H1 (cell line): ENCODE measurements at regions not wholly inside any gene's neighbourhood (a gene's known extent, or its start where the extent isn't known, plus 50 kb on each side); places are given as distances from the start of the nearest gene placed in this dataset.

ENCODE experiments used
- ASH2L ChIP-seq: fragments of 200-600, 300-600 bp; sonication (generic); IDR thresholded peaks from one replicate; pipeline ENCODE4 v1.7.1; 2017; ENCODE audit warnings: low read length
- CBX5 ChIP-seq: fragments of 300-800, 300-1000 bp; sonication (generic); IDR thresholded peaks from 2 replicates; pipeline ENCODE4 v1.7.1; 2016; ENCODE audit warnings: antibody characterized with exemption, low read length, low read depth
- CEBPB ChIP-seq: IDR thresholded peaks from 2 replicates; pipeline ENCODE4 v1.6.1; 2012; ENCODE audit warnings: low read depth, low read length
- CHD2 ChIP-seq: IDR thresholded peaks from 2 replicates; pipeline ENCODE4 v1.6.1; 2012; ENCODE audit warnings: low read length, improper control_type of control experiment
- EZH2 ChIP-seq: fragments of 200-600 bp; sonication (generic); IDR thresholded peaks from 2 replicates; pipeline ENCODE4 v1.7.1; 2012; ENCODE audit warnings: low read depth, mild to moderate bottlenecking, moderate library complexity, low read length, inconsistent platforms; ENCODE audit not compliant: severe bottlenecking
- GTF2F1 ChIP-seq: IDR thresholded peaks from 2 replicates; pipeline ENCODE4 v1.6.1; 2012; ENCODE audit warnings: low read depth, low read length, improper control_type of control experiment, borderline replicate concordance
- JUN ChIP-seq: IDR thresholded peaks from 2 replicates; pipeline ENCODE4 v1.6.1; 2011; ENCODE audit warnings: low read depth, mild to moderate bottlenecking, improper control_type of control experiment, low read length
- KDM1A ChIP-seq: fragments of 200-600, 300-600 bp; sonication (generic); IDR thresholded peaks from 2 replicates; pipeline ENCODE4 v1.7.1; 2016; ENCODE audit warnings: mild to moderate bottlenecking, low read length, borderline replicate concordance
- PHF8 ChIP-seq: fragments of 200-600 bp; sonication (generic); conservative IDR thresholded peaks from 2 replicates; pipeline ENCODE4 v1.7.1; 2012; ENCODE audit warnings: low read depth, mild to moderate bottlenecking, inconsistent platforms, low read length, moderate library complexity
- POLR2A ChIP-seq, 2 experiments: IDR thresholded peaks; 1 replicate in 1 of 2; 2 replicates in 1 of 2; pipeline ENCODE4 v1.6.1; 2011; ENCODE audit warnings: low read depth in 2 of 2, low read length in 2 of 2, mild to moderate bottlenecking in 2 of 2; ENCODE audit errors: control extremely low read depth in 1 of 2
- POLR2AphosphoS5 ChIP-seq: IDR thresholded peaks from 2 replicates; pipeline ENCODE4 v1.6.1; 2011; ENCODE audit warnings: low read depth, low read length
- SUZ12 ChIP-seq: fragments of 200-600 bp; sonication (generic); IDR thresholded peaks from 2 replicates; pipeline ENCODE4 v1.6.1; 2012; ENCODE audit warnings: mild to moderate bottlenecking, inconsistent platforms, low read length, moderate library complexity, mixed read lengths
- TF ChIP-seq, protein P1 (sequence below), 3 experiments: IDR thresholded peaks; 1 replicate in 2 of 3; 2 replicates in 1 of 3; pipeline versions ENCODE4 v1.5.1 to v1.6.1; 2011; ENCODE audit warnings: low read length in 3 of 3, mild to moderate bottlenecking in 3 of 3, inconsistent platforms in 2 of 3, low read depth in 1 of 3, moderate library complexity in 1 of 3; ENCODE audit not compliant: insufficient read depth in 1 of 3; ENCODE audit errors: control extremely low read depth in 1 of 3
- TF ChIP-seq, protein P2 (sequence below): IDR thresholded peaks from 2 replicates; pipeline ENCODE4 v1.6.1; 2011; ENCODE audit warnings: low read length, improper control_type of control experiment

DNA sequence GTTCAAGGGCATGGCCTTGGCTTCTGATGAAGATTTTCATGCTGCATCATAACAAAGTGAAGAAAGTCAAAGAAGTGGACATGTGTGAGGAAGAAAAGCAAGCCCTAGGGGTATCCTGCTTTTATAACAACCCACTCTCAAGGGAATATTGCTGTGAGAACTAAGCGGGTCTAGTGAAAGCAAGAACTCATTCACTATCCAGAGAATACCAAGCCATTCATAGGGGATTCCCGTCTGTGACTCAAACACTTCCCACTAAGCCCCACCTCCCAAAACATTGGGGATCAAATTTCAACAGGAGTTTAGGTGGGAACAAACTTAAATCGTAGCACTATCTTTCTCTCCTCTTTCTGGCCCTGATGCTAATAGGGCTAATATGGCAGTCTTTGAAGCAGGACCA, 98.5 kb upstream of the CTTNBP2NL start:
- TF ChIP-seq CEBPB (no peak), GTF2F1 (no peak), JUN (no peak), CBX5 (no peak), PHF8 (no peak), SUZ12 (no peak), KDM1A (no peak), EZH2 (no peak), CHD2 (no peak), POLR2A (IDR thresholded peaks at IDR 0.05; ENCODE audit: control extremely low read depth in 1 of 2, low read depth in 2 of 2, low read length in 2 of 2) (no peak), ASH2L (no peak), POLR2AphosphoS5 (no peak)
- TF ChIP-seq, protein P1, sequence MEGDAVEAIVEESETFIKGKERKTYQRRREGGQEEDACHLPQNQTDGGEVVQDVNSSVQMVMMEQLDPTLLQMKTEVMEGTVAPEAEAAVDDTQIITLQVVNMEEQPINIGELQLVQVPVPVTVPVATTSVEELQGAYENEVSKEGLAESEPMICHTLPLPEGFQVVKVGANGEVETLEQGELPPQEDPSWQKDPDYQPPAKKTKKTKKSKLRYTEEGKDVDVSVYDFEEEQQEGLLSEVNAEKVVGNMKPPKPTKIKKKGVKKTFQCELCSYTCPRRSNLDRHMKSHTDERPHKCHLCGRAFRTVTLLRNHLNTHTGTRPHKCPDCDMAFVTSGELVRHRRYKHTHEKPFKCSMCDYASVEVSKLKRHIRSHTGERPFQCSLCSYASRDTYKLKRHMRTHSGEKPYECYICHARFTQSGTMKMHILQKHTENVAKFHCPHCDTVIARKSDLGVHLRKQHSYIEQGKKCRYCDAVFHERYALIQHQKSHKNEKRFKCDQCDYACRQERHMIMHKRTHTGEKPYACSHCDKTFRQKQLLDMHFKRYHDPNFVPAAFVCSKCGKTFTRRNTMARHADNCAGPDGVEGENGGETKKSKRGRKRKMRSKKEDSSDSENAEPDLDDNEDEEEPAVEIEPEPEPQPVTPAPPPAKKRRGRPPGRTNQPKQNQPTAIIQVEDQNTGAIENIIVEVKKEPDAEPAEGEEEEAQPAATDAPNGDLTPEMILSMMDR (IDR thresholded peaks at IDR 0.05; ENCODE audit: control extremely low read depth in 1 of 3, insufficient read depth in 1 of 3, low read depth in 1 of 3, low read length in 3 of 3), result no peak
- TF ChIP-seq, protein P2, sequence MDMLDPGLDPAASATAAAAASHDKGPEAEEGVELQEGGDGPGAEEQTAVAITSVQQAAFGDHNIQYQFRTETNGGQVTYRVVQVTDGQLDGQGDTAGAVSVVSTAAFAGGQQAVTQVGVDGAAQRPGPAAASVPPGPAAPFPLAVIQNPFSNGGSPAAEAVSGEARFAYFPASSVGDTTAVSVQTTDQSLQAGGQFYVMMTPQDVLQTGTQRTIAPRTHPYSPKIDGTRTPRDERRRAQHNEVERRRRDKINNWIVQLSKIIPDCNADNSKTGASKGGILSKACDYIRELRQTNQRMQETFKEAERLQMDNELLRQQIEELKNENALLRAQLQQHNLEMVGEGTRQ, result no peak
